ENCODE measurements at regions not wholly inside any gene's neighbourhood (a gene's known extent, or its start where the extent isn't known, plus 50 kb on each side); places are given as distances from the start of the nearest gene placed in this dataset.

GRCh38 chr16:54707813-54708212 lies 222.9 kb upstream of the IRX5 start:
- TF ChIP-seq CTCF (IDR thresholded peaks at IDR 0.05; ENCODE audit: low read depth, low read length, missing control alignments) = no peak
- H3K4me3 ChIP-seq (ENCODE audit: low read depth, low read length) = no peak overlapping the region
- DNase-seq (ENCODE audit: low read depth) = no peak

- no peak overlapping the region for H3K4me3 ChIP-seq (ENCODE audit: low read depth, low read length)
- no peak for DNase-seq (ENCODE audit: low read depth)
- no peak for TF ChIP-seq CTCF (IDR thresholded peaks at IDR 0.05; ENCODE audit: low read depth, low read length, missing control alignments)
These were observed 224.3 kb upstream of the IRX5 start for GRCh38 chr16:54706406-54706805.

GRCh38 chr16:54703339-54703738 lies 227.3 kb upstream of the IRX5 start:
- DNase-seq (ENCODE audit: low read depth) = no peak
- H3K4me3 ChIP-seq (ENCODE audit: low read depth, low read length) = no peak overlapping the region
- TF ChIP-seq CTCF (IDR thresholded peaks at IDR 0.05; ENCODE audit: low read depth, low read length, missing control alignments) = no peak

GRCh38 chr16:54699656-54700055 lies 231.0 kb upstream of the IRX5 start:
- no peak for DNase-seq (ENCODE audit: low read depth)
- no peak for TF ChIP-seq CTCF (IDR thresholded peaks at IDR 0.05; ENCODE audit: low read depth, low read length, missing control alignments)
- H3K4me3 ChIP-seq (ENCODE audit: low read depth, low read length) = no peak overlapping the region

GRCh38 chr16:54697677-54698076 lies 233.0 kb upstream of the IRX5 start:
- no peak for DNase-seq (ENCODE audit: low read depth)
- TF ChIP-seq CTCF (IDR thresholded peaks at IDR 0.05; ENCODE audit: low read depth, low read length, missing control alignments) = no peak
- no peak overlapping the region for H3K4me3 ChIP-seq (ENCODE audit: low read depth, low read length)

- H3K4me3 ChIP-seq (ENCODE audit: low read depth, low read length) = no peak overlapping the region
- DNase-seq (ENCODE audit: low read depth) = no peak
- no peak for TF ChIP-seq CTCF (IDR thresholded peaks at IDR 0.05; ENCODE audit: low read depth, low read length, missing control alignments)
These were observed 233.7 kb upstream of the IRX5 start for GRCh38 chr16:54696970-54697369.

GRCh38 chr16:54696522-54696921 lies 234.1 kb upstream of the IRX5 start:
- no peak for DNase-seq (ENCODE audit: low read depth)
- TF ChIP-seq CTCF (IDR thresholded peaks at IDR 0.05; ENCODE audit: low read depth, low read length, missing control alignments) = no peak
- no peak overlapping the region for H3K4me3 ChIP-seq (ENCODE audit: low read depth, low read length)

All from GM12864 (cell line).